Esophagus squamous epithelium (tissue), 5 donors: ENCODE measurements at regions not wholly inside any gene's neighbourhood (a gene's known extent, or its start where the extent isn't known, plus 50 kb on each side); places are given as distances from the start of the nearest gene placed in this dataset.

Experiments
- DNase-seq: peaks from one replicate; lab custom pipeline; 2025; lab: John Stamatoyannopoulos, UW
- H3K27ac ChIP-seq, 4 donors: fragments of 200-600 bp; sonication (generic); one replicate each; pipeline ENCODE4 v1.5.1; 2016 to 2019; ENCODE audit warnings: mild to moderate bottlenecking in 1 of 4
- H3K27me3 ChIP-seq, 4 donors: fragments of 200-600 bp; sonication (generic); 1 replicate in 3 of 4; 2 replicates in 1 of 4; pipeline versions ENCODE4 v1.5.1 to v1.6.0; 2017 to 2021; ENCODE audit warnings: antibody characterized with exemption in 1 of 4
- H3K36me3 ChIP-seq, 3 donors: fragments of 200-600 bp; sonication (generic); one replicate each; pipeline ENCODE4 v1.5.1; 2016 to 2019
- H3K4me1 ChIP-seq, 3 donors: fragments of 200-600 bp; sonication (generic); one replicate each; pipeline ENCODE4 v1.5.1; 2017 to 2019
- H3K4me3 ChIP-seq, 4 donors: fragments of 200-600 bp; sonication (generic); 1 replicate in 3 of 4; 2 replicates in 1 of 4; pipeline ENCODE4 v1.5.1; 2016 to 2019; ENCODE audit warnings: mild to moderate bottlenecking in 2 of 4, moderate library complexity in 1 of 4
- H3K9me3 ChIP-seq, 3 donors: fragments of 200-600 bp; sonication (generic); one replicate each; pipeline ENCODE4 v1.5.1; 2016 to 2019
- POLR2A ChIP-seq, 4 donors: fragments of 450-650 bp; IDR thresholded peaks; one replicate each; pipeline ENCODE4 v1.6.1; 2017; ENCODE audit warnings: antibody characterized with exemption in 4 of 4, mild to moderate bottlenecking in 4 of 4, moderate library complexity in 3 of 4
- WGBS, 2 donors: methylation state at CpG; one replicate each; pipeline ENCODE4 v1.1.5; 2018; 5-methylcytosine and 5-hydroxymethylcytosine counted together
- intact Hi-C: fragments of 100-400 bp; cut with DNase I; formaldehyde crosslinking; loops from one replicate; pipeline ENCODE4 v1.15.0; 2022
- TF ChIP-seq, protein P1 (sequence below), 6 experiments: fragments of 450-650 bp in 4 of 6; fragments of 200-600 bp in 2 of 6; sonication (generic) in 2 of 6; IDR thresholded peaks; one replicate each; pipeline ENCODE4 v1.5.1; 2016 to 2019; ENCODE audit warnings: antibody characterized with exemption in 6 of 6, mild to moderate bottlenecking in 4 of 6, moderate library complexity in 4 of 6
- donor health status: DM: yes; HTN: yes; CAD: no.

DNA sequence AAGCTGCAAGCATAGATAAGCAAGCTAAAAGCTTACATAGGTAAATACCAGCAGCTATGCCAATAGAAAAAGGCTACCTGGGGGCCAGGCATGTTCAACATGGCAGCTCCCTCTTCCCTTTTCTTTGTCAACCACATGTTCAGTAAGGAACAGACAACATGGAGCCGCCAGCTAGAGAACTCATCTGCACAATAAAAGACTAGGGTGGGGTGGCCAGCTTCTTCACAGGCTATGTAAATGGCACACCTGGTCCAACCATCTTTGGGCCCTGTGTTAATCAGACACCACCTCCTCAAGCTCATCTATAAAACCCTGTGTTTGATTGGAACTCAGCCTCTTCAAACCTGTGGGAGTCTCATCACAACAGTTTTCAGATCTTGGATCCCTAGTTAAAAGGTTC lies 129.7 kb upstream of the TMPO start:
- H3K4me1 ChIP-seq = no peaks in the 10 kb centered on the region
- WGBS, 2 donors = 85 to 91% methylated on average over 1 of the region's 1 CpG
- H3K27me3 ChIP-seq = no peaks in the 10 kb centered on the region
- DNase-seq = no peak
- H3K4me3 ChIP-seq = no peak overlapping the region
- no peaks in the 10 kb centered on the region for H3K36me3 ChIP-seq
- intact Hi-C loops = no loop called here
- no peaks in the 10 kb centered on the region for H3K9me3 ChIP-seq
- no peak overlapping the region for H3K27ac ChIP-seq
- TF ChIP-seq, protein P1, sequence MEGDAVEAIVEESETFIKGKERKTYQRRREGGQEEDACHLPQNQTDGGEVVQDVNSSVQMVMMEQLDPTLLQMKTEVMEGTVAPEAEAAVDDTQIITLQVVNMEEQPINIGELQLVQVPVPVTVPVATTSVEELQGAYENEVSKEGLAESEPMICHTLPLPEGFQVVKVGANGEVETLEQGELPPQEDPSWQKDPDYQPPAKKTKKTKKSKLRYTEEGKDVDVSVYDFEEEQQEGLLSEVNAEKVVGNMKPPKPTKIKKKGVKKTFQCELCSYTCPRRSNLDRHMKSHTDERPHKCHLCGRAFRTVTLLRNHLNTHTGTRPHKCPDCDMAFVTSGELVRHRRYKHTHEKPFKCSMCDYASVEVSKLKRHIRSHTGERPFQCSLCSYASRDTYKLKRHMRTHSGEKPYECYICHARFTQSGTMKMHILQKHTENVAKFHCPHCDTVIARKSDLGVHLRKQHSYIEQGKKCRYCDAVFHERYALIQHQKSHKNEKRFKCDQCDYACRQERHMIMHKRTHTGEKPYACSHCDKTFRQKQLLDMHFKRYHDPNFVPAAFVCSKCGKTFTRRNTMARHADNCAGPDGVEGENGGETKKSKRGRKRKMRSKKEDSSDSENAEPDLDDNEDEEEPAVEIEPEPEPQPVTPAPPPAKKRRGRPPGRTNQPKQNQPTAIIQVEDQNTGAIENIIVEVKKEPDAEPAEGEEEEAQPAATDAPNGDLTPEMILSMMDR (IDR thresholded peaks at IDR 0.05) = no peak
- no peak for TF ChIP-seq POLR2A (IDR thresholded peaks at IDR 0.05)

DNA sequence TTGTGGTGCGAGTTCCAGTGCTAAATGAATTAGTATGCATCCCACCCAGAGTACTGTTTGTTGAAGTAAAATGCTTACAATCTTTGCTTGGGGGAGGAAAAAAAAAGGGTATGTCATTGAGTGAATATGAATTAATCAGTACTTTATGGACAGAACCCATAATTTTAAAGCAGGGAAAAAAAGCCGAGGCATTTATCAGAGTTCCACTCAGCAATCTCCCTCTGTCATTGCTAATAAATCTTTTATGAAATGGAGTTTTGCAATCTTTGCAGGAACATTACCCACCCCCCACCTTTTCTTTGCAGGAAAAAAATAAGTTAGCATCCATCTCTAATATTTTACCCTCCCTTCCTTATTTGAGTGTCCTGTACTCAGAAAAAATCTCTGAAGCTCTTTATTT lies 127.9 kb upstream of the TMPO start:
- TF ChIP-seq, protein P1 (IDR thresholded peaks at IDR 0.05) = no peak
- no peak for TF ChIP-seq POLR2A (IDR thresholded peaks at IDR 0.05)
- intact Hi-C loops = no loop called here
- WGBS, 2 donors = 68 to 85% methylated on average over 2 of the region's 2 CpGs

DNA sequence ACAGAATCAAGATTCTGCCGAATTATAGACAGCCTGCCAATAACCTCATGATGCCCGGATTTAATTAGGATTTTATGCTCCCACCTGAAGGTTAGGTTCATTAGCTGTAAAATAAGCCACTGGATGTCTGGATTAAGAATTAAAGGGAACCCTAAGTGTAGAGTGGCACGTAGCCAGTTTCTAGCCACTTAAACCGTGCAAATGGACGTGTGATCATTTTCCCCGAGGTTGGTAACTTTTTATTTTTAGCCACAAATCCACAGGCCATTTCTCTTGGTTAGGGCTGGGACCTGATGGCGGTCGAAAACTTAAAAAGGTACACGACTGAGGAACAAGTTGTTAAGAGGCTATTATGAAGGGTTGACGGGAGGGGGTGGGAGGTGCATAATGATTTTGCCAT lies 127.3 kb upstream of the TMPO start:
- intact Hi-C loops = no loop called here
- Histone ChIP-seq H3K36me3 (no peaks in the 10 kb centered on the region), H3K27me3 (no peaks in the 10 kb centered on the region), H3K4me1 (no peaks in the 10 kb centered on the region), H3K4me3 (no peak overlapping the region), H3K27ac (no peak overlapping the region), H3K9me3 (no peaks in the 10 kb centered on the region)
- DNase-seq = no peak
- TF ChIP-seq, protein P1 (IDR thresholded peaks at IDR 0.05) = no peak
- no peak for TF ChIP-seq POLR2A (IDR thresholded peaks at IDR 0.05)
- WGBS, 2 donors = 70 to 71% methylated on average over 10 of the region's 10 CpGs

More for the DNA sequence above, 127.9 kb upstream of the TMPO start:
- no peak for DNase-seq
- Histone ChIP-seq H3K9me3 (no peaks in the 10 kb centered on the region), H3K27ac (no peak overlapping the region), H3K27me3 (no peaks in the 10 kb centered on the region), H3K4me1 (no peaks in the 10 kb centered on the region), H3K4me3 (no peak overlapping the region), H3K36me3 (no peaks in the 10 kb centered on the region)

DNA sequence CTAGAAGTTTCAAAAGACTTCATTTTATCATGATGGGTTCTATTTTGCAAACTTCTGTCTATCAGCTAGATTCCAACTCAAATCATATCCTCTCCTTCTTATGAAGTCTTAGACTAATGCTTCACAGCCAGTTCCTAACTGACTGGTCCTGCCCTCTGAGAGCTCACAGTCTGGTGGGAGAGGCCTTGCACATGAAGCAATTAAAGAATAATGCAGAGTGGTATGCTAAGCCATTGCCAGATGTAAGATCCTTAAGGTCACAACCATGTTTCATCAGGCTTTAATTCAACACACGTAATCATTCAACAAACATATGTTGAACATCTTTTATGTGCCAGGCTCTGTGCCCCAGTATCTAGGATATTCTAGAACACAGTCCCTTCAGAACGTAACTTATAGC lies 125.8 kb upstream of the TMPO start:
- Histone ChIP-seq H3K27ac (no peak overlapping the region), H3K4me3 (no peak overlapping the region), H3K9me3 (no peaks in the 10 kb centered on the region), H3K4me1 (no peaks in the 10 kb centered on the region), H3K36me3 (no peaks in the 10 kb centered on the region), H3K27me3 (no peaks in the 10 kb centered on the region)
- TF ChIP-seq, protein P1 (IDR thresholded peaks at IDR 0.05) = no peak
- no peak for TF ChIP-seq POLR2A (IDR thresholded peaks at IDR 0.05)
- WGBS, 2 donors = 80 to 85% methylated on average over 2 of the region's 2 CpGs
- no peak for DNase-seq
- intact Hi-C loops = no loop called here

DNA sequence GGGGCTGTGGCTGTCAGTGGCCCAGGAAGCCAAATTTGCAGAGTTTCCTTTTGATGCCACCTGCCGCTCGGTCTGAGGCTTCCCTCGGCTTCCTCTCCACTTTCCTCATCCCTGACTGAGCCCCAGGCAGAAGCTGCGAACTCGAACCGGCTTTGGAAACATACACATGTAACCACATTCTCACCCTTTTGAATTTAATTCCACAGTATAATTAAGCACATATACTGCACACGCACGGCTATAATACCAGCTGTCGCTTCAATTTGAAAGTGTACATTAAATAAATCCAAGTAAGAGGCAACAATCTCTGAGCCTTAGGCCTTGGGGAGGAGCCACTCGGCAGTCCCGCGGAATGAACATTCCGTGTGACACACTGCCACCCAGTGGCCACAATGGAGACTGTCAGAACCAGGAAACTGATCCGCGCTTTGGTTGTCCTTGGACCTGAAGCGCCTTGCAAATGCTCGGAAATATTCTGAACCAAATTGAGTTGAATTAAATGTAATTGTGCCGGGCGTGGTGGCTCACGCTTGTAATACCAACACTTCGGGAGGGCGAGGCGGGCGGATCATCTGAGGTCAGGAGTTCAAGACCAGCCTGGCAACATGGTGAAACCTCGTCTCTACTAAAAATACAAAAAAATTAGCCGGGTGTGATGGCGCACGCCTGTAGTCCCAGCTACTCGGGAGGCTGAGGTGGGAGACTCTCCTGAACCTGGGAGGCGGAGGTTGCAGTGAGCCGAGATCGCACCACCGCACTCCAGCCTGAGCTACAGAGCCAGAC lies 117.9 kb upstream of the TMPO start:
- Histone ChIP-seq H3K27me3 (no peaks in the 10 kb centered on the region), H3K27ac (peak overlapping the region in 2 of 4 donors; percentile 3 to 21), H3K36me3 (no peaks in the 10 kb centered on the region), H3K9me3 (no peaks in the 10 kb centered on the region), H3K4me1 (peaks cover 0 to 33% (median 5%) of the 10 kb centered on the region in 3 donors), H3K4me3 (peak overlapping the region; percentile 25 to 58 (median 44))
- intact Hi-C loops = no loop called here
- DNase-seq = peak; percentile 8
- WGBS, 2 donors = 2 to 25% methylated on average over 14 to 33 of the region's 33 CpGs
- TF ChIP-seq, protein P1 (IDR thresholded peaks at IDR 0.05) = peak; percentile 83 to 92 (median 86)
- TF ChIP-seq POLR2A (IDR thresholded peaks at IDR 0.05) = no peak
